H1 (cell line): ENCODE measurements at regions not wholly inside any gene's neighbourhood (a gene's known extent, or its start where the extent isn't known, plus 50 kb on each side); places are given as distances from the start of the nearest gene placed in this dataset.

Experiments
- ATF3 ChIP-seq: IDR thresholded peaks from 2 replicates; pipeline ENCODE4 v1.6.1; 2011; ENCODE audit warnings: low read depth, mild to moderate bottlenecking, low read length; ENCODE audit not compliant: insufficient read depth
- BACH1 ChIP-seq: IDR thresholded peaks from 2 replicates; pipeline ENCODE4 v1.6.1; 2012; ENCODE audit warnings: low read length, improper control_type of control experiment
- CBX8 ChIP-seq: fragments of 300-800, 300-1000 bp; sonication (generic); IDR thresholded peaks from 2 replicates; pipeline ENCODE4 v1.7.1; 2016; ENCODE audit warnings: low read depth, low read length, borderline replicate concordance
- CREB1 ChIP-seq: IDR thresholded peaks from 2 replicates; pipeline ENCODE4 v1.6.1; 2012; ENCODE audit warnings: inconsistent platforms
- EZH2 ChIP-seq: fragments of 200-600 bp; sonication (generic); IDR thresholded peaks from 2 replicates; pipeline ENCODE4 v1.7.1; 2012; ENCODE audit warnings: low read depth, mild to moderate bottlenecking, moderate library complexity, low read length, inconsistent platforms; ENCODE audit not compliant: severe bottlenecking
- HDAC6 ChIP-seq: IDR thresholded peaks from one replicate; pipeline ENCODE4 v1.7.1; 2012; ENCODE audit warnings: low read depth, mild to moderate bottlenecking, inconsistent platforms, low read length, moderate library complexity
- JUN ChIP-seq: IDR thresholded peaks from 2 replicates; pipeline ENCODE4 v1.6.1; 2011; ENCODE audit warnings: low read depth, mild to moderate bottlenecking, improper control_type of control experiment, low read length
- JUND ChIP-seq: IDR thresholded peaks from 2 replicates; pipeline ENCODE4 v1.6.1; 2011; ENCODE audit warnings: mild to moderate bottlenecking, improper control_type of control experiment, low read length
- RFX5 ChIP-seq: IDR thresholded peaks from 2 replicates; pipeline ENCODE4 v1.6.1; 2011; ENCODE audit warnings: low read depth, low read length, improper control_type of control experiment, borderline replicate concordance
- SIRT6 ChIP-seq: IDR thresholded peaks from one replicate; pipeline ENCODE4 v1.7.1; 2012; ENCODE audit warnings: low read length, inconsistent platforms
- TF ChIP-seq, protein P1 (sequence below): fragments of 300-600 bp; sonication (generic); IDR thresholded peaks from 2 replicates; pipeline ENCODE4 v1.7.1; 2012; ENCODE audit warnings: low read length, moderate library complexity, mild to moderate bottlenecking, inconsistent platforms; ENCODE audit not compliant: insufficient replicate concordance

DNA sequence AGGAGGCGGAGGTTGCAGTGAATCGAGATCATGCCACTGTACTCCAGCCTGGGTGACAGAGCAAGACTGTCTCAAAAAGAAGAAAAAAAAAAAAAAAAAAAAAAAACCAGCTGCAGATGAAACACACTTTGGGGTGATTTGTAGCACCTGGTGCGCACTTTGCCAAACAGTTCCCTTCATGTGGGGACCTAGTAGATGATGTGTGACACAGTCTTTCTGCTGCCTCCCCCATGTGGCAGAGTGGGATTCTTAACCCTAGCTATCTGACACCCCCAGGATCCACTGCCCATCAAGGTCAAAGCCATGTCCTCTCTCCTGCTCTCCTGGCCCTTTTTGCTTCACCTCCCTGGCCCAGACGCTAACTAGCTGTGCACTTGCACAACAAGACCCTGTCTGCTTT lies 52.1 kb upstream of the PDZD8 start (continued):
- TF ChIP-seq, protein P1, sequence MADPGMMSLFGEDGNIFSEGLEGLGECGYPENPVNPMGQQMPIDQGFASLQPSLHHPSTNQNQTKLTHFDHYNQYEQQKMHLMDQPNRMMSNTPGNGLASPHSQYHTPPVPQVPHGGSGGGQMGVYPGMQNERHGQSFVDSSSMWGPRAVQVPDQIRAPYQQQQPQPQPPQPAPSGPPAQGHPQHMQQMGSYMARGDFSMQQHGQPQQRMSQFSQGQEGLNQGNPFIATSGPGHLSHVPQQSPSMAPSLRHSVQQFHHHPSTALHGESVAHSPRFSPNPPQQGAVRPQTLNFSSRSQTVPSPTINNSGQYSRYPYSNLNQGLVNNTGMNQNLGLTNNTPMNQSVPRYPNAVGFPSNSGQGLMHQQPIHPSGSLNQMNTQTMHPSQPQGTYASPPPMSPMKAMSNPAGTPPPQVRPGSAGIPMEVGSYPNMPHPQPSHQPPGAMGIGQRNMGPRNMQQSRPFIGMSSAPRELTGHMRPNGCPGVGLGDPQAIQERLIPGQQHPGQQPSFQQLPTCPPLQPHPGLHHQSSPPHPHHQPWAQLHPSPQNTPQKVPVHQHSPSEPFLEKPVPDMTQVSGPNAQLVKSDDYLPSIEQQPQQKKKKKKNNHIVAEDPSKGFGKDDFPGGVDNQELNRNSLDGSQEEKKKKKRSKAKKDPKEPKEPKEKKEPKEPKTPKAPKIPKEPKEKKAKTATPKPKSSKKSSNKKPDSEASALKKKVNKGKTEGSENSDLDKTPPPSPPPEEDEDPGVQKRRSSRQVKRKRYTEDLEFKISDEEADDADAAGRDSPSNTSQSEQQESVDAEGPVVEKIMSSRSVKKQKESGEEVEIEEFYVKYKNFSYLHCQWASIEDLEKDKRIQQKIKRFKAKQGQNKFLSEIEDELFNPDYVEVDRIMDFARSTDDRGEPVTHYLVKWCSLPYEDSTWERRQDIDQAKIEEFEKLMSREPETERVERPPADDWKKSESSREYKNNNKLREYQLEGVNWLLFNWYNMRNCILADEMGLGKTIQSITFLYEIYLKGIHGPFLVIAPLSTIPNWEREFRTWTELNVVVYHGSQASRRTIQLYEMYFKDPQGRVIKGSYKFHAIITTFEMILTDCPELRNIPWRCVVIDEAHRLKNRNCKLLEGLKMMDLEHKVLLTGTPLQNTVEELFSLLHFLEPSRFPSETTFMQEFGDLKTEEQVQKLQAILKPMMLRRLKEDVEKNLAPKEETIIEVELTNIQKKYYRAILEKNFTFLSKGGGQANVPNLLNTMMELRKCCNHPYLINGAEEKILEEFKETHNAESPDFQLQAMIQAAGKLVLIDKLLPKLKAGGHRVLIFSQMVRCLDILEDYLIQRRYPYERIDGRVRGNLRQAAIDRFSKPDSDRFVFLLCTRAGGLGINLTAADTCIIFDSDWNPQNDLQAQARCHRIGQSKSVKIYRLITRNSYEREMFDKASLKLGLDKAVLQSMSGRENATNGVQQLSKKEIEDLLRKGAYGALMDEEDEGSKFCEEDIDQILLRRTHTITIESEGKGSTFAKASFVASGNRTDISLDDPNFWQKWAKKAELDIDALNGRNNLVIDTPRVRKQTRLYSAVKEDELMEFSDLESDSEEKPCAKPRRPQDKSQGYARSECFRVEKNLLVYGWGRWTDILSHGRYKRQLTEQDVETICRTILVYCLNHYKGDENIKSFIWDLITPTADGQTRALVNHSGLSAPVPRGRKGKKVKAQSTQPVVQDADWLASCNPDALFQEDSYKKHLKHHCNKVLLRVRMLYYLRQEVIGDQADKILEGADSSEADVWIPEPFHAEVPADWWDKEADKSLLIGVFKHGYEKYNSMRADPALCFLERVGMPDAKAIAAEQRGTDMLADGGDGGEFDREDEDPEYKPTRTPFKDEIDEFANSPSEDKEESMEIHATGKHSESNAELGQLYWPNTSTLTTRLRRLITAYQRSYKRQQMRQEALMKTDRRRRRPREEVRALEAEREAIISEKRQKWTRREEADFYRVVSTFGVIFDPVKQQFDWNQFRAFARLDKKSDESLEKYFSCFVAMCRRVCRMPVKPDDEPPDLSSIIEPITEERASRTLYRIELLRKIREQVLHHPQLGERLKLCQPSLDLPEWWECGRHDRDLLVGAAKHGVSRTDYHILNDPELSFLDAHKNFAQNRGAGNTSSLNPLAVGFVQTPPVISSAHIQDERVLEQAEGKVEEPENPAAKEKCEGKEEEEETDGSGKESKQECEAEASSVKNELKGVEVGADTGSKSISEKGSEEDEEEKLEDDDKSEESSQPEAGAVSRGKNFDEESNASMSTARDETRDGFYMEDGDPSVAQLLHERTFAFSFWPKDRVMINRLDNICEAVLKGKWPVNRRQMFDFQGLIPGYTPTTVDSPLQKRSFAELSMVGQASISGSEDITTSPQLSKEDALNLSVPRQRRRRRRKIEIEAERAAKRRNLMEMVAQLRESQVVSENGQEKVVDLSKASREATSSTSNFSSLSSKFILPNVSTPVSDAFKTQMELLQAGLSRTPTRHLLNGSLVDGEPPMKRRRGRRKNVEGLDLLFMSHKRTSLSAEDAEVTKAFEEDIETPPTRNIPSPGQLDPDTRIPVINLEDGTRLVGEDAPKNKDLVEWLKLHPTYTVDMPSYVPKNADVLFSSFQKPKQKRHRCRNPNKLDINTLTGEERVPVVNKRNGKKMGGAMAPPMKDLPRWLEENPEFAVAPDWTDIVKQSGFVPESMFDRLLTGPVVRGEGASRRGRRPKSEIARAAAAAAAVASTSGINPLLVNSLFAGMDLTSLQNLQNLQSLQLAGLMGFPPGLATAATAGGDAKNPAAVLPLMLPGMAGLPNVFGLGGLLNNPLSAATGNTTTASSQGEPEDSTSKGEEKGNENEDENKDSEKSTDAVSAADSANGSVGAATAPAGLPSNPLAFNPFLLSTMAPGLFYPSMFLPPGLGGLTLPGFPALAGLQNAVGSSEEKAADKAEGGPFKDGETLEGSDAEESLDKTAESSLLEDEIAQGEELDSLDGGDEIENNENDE, result no peak
- TF ChIP-seq HDAC6, result no peak
- TF ChIP-seq CBX8, result no peak
- TF ChIP-seq JUN, result no peak
- no peak for TF ChIP-seq BACH1
- TF ChIP-seq RFX5, result no peak
- no peak for TF ChIP-seq SIRT6
- no peak for TF ChIP-seq CREB1
- no peak for TF ChIP-seq EZH2
- TF ChIP-seq ATF3, result no peak
- no peak for TF ChIP-seq JUND
